Panc1 (cell line): ENCODE measurements at regions not wholly inside any gene's neighbourhood (a gene's known extent, or its start where the extent isn't known, plus 50 kb on each side); places are given as distances from the start of the nearest gene placed in this dataset.

Experiments
- POLR2AphosphoS5 ChIP-seq: IDR thresholded peaks from 2 replicates; pipeline ENCODE4 v1.6.1; 2012; ENCODE audit warnings: mild to moderate bottlenecking, low read depth, low read length, moderate library complexity
- SIN3A ChIP-seq: IDR thresholded peaks from 2 replicates; pipeline ENCODE4 v1.6.1; 2012; ENCODE audit warnings: low read depth, mild to moderate bottlenecking, low read length, moderate library complexity, borderline replicate concordance; ENCODE audit not compliant: insufficient read depth
- TCF7L2 ChIP-seq: IDR thresholded peaks from 2 replicates; pipeline ENCODE4 v1.6.1; 2011; ENCODE audit warnings: mild to moderate bottlenecking, low read depth, low read length, inconsistent platforms
- TF ChIP-seq, protein P1 (sequence below): fragments of 450-650 bp; IDR thresholded peaks from 2 replicates; pipeline ENCODE4 v1.5.1; 2017; ENCODE audit warnings: mild to moderate bottlenecking
- TF ChIP-seq, protein P2 (sequence below), 2 experiments: IDR thresholded peaks; 2 replicates each; pipeline ENCODE4 v1.6.1; 2011 to 2012; ENCODE audit warnings: low read depth in 2 of 2, control low read depth in 1 of 2, low read length in 1 of 2, mild to moderate bottlenecking in 1 of 2, moderate library complexity in 1 of 2; ENCODE audit not compliant: insufficient read depth in 1 of 2

DNA sequence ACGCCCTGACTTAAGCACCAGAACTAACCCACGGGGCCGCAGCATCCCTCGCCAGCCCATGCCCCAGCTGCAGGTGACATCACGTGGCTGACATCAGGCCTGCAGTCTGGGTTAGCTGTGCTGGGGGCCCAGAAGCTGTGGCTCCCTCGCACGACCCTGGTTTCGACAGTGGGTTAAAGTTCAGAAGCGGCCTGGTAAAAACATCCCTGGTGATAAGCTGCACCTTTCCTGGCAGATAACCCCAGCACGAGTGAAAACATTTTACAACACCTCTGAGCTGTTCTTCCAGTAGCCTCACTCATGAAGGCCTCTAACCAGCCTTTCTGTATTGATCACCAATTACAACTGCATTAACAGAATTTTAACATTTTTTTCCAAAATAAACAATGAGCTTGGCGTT, 136.4 kb upstream of the RREB1 start:
- no peak for TF ChIP-seq SIN3A
- TF ChIP-seq, protein P1, sequence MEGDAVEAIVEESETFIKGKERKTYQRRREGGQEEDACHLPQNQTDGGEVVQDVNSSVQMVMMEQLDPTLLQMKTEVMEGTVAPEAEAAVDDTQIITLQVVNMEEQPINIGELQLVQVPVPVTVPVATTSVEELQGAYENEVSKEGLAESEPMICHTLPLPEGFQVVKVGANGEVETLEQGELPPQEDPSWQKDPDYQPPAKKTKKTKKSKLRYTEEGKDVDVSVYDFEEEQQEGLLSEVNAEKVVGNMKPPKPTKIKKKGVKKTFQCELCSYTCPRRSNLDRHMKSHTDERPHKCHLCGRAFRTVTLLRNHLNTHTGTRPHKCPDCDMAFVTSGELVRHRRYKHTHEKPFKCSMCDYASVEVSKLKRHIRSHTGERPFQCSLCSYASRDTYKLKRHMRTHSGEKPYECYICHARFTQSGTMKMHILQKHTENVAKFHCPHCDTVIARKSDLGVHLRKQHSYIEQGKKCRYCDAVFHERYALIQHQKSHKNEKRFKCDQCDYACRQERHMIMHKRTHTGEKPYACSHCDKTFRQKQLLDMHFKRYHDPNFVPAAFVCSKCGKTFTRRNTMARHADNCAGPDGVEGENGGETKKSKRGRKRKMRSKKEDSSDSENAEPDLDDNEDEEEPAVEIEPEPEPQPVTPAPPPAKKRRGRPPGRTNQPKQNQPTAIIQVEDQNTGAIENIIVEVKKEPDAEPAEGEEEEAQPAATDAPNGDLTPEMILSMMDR: no peak
- TF ChIP-seq, protein P2, sequence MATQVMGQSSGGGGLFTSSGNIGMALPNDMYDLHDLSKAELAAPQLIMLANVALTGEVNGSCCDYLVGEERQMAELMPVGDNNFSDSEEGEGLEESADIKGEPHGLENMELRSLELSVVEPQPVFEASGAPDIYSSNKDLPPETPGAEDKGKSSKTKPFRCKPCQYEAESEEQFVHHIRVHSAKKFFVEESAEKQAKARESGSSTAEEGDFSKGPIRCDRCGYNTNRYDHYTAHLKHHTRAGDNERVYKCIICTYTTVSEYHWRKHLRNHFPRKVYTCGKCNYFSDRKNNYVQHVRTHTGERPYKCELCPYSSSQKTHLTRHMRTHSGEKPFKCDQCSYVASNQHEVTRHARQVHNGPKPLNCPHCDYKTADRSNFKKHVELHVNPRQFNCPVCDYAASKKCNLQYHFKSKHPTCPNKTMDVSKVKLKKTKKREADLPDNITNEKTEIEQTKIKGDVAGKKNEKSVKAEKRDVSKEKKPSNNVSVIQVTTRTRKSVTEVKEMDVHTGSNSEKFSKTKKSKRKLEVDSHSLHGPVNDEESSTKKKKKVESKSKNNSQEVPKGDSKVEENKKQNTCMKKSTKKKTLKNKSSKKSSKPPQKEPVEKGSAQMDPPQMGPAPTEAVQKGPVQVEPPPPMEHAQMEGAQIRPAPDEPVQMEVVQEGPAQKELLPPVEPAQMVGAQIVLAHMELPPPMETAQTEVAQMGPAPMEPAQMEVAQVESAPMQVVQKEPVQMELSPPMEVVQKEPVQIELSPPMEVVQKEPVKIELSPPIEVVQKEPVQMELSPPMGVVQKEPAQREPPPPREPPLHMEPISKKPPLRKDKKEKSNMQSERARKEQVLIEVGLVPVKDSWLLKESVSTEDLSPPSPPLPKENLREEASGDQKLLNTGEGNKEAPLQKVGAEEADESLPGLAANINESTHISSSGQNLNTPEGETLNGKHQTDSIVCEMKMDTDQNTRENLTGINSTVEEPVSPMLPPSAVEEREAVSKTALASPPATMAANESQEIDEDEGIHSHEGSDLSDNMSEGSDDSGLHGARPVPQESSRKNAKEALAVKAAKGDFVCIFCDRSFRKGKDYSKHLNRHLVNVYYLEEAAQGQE (IDR thresholded peaks at IDR 0.05; ENCODE audit: insufficient read depth in 1 of 2, low read depth in 2 of 2, low read length in 1 of 2): no peak
- no peak for TF ChIP-seq POLR2AphosphoS5
- TF ChIP-seq TCF7L2: no peak
